C4-2B (cell line): ENCODE measurements at regions not wholly inside any gene's neighbourhood (a gene's known extent, or its start where the extent isn't known, plus 50 kb on each side); places are given as distances from the start of the nearest gene placed in this dataset.

Experiments used
- H3K27ac ChIP-seq: fragments of 450-650 bp; 2 replicates; pipeline ENCODE4 v1.5.1; 2017
- CTCF ChIP-seq: fragments of 450-650 bp; conservative IDR thresholded peaks from 2 replicates; pipeline ENCODE4 v1.5.1; 2017; ENCODE audit warnings: mild to moderate bottlenecking
- ZFX ChIP-seq: fragments of 450-650 bp; IDR thresholded peaks from 2 replicates; pipeline ENCODE4 v1.6.1; 2017

GRCh38 chr14:104246401-104247335 lies 108.3 kb downstream of the KIF26A start:
- TF ChIP-seq ZFX (no peak), CTCF (no peak)
- no peak overlapping the region for H3K27ac ChIP-seq

GRCh38 chr14:104247336-104248202 lies 109.2 kb downstream of the KIF26A start:
- no peak overlapping the region for H3K27ac ChIP-seq
- TF ChIP-seq ZFX: no peak
- no peak for TF ChIP-seq CTCF

GRCh38 chr14:104248203-104249055 lies 110.0 kb downstream of the KIF26A start:
- TF ChIP-seq CTCF: no peak
- TF ChIP-seq ZFX: no peak

GRCh38 chr14:104249089-104249488 lies 110.7 kb downstream of the KIF26A start:
- no peak overlapping the region for H3K27ac ChIP-seq
- no peak for TF ChIP-seq CTCF
- TF ChIP-seq ZFX: no peak

More at GRCh38 chr14:104248203-104249055, 110.0 kb downstream of the KIF26A start:
- no peak overlapping the region for H3K27ac ChIP-seq

GRCh38 chr14:104249706-104250105 lies 111.3 kb downstream of the KIF26A start:
- H3K27ac ChIP-seq: no peak overlapping the region
- TF ChIP-seq ZFX (no peak), CTCF (no peak)

GRCh38 chr14:104250175-104250574 lies 111.8 kb downstream of the KIF26A start:
- no peak overlapping the region for H3K27ac ChIP-seq
- TF ChIP-seq CTCF: no peak
- no peak for TF ChIP-seq ZFX
